Activated naive CD4-positive, alpha-beta T cell treated with anti-CD3 and anti-CD28 coated beads, Interleukin-2, amount 10 ng/mL, durations not matched to agents 7 days and 5 days (primary cell): ENCODE measurements at regions not wholly inside any gene's neighbourhood (a gene's known extent, or its start where the extent isn't known, plus 50 kb on each side); places are given as distances from the start of the nearest gene placed in this dataset.

Experiments
- CTCF ChIA-PET: fragments of 350-600 bp; sonication (Branson Sonifier 250); formaldehyde crosslinking; loops from one replicate; lab custom pipeline; 2021; ENCODE audit warnings: antibody characterized with exemption; lab: Charles Lee
- DNase-seq: peaks from one replicate; pipeline ENCODE4 v3.0.0-alpha.2; 2020
- H3K27ac Mint-ChIP-seq: one replicate; pipeline ENCODE4 v1.8.0; 2021; ENCODE audit warnings: mild to moderate bottlenecking, moderate library complexity, mixed read lengths
- H3K27me3 Mint-ChIP-seq: one replicate; pipeline ENCODE4 v1.8.0; 2021; ENCODE audit warnings: mild to moderate bottlenecking, mixed read lengths
- H3K36me3 Mint-ChIP-seq: one replicate; pipeline ENCODE4 v1.8.0; 2021; ENCODE audit warnings: mixed read lengths
- H3K4me1 Mint-ChIP-seq: one replicate; pipeline ENCODE4 v1.8.0; 2021; ENCODE audit warnings: mixed read lengths
- H3K4me3 Mint-ChIP-seq: one replicate; pipeline ENCODE4 v1.8.0; 2021; ENCODE audit warnings: mild to moderate bottlenecking, moderate library complexity, mixed read lengths
- H3K9me3 Mint-ChIP-seq: one replicate; pipeline ENCODE4 v1.8.0; 2021; ENCODE audit warnings: mixed read lengths

- H3K9me3 Mint-ChIP-seq: no peaks in the 10 kb centered on the region
- CTCF ChIA-PET: interaction anchor here (1.5 to 2.7 kb wide), 3 partner anchors 11 to 425 kb away, joined by 3 to 15 read pairs (median 6); no protein-coding TSS in a partner anchor
- no peak overlapping the region for H3K4me3 Mint-ChIP-seq
- H3K27me3 Mint-ChIP-seq: peaks cover 55% of the 10 kb centered on the region
- peak; percentile 59 for DNase-seq
- no peaks in the 10 kb centered on the region for H3K36me3 Mint-ChIP-seq
- no peaks in the 10 kb centered on the region for H3K4me1 Mint-ChIP-seq
- H3K27ac Mint-ChIP-seq: no peak overlapping the region
Measured at GRCh38 chr20:56974499-56975250, 291.8 kb downstream of the BMP7 start.

GRCh38 chr20:56975838-56976237 is 290.6 kb downstream of the BMP7 start:
- Mint-ChIP-seq H3K9me3 (no peaks in the 10 kb centered on the region), H3K4me1 (no peaks in the 10 kb centered on the region), H3K36me3 (no peaks in the 10 kb centered on the region), H3K4me3 (no peak overlapping the region), H3K27ac (no peak overlapping the region), H3K27me3 (peaks cover 55% of the 10 kb centered on the region)
- DNase-seq: no peak
- CTCF ChIA-PET: interaction anchor here (2.7 kb wide), 1 partner anchor 425 kb away, joined by 15 read pairs; no protein-coding TSS in a partner anchor

DNA sequence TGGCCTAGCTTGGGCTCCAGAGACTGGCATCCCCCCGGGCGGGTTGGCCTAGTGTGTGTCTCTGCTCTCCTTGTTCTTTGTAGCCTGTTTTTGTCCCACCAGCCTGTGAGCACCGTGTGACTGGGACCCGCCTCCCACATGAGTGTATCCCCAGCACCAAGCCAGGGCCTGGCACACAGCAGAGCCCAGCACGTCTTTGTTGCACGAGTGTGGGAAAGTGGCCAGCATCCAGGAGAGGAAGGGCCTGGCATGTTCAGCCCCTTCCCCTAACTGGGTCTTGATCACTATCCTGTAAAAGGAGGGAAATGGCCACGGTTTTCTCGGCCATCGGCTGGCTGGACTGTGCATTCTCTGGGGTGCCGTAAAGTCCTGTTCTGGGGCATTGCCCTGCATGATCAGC is 290.1 kb downstream of the BMP7 start:
- Mint-ChIP-seq H3K27ac (no peak overlapping the region), H3K4me1 (no peaks in the 10 kb centered on the region), H3K27me3 (peaks cover 55% of the 10 kb centered on the region), H3K4me3 (no peak overlapping the region), H3K36me3 (no peaks in the 10 kb centered on the region), H3K9me3 (no peaks in the 10 kb centered on the region)
- CTCF ChIA-PET: no interaction called here
- DNase-seq: no peak

DNA sequence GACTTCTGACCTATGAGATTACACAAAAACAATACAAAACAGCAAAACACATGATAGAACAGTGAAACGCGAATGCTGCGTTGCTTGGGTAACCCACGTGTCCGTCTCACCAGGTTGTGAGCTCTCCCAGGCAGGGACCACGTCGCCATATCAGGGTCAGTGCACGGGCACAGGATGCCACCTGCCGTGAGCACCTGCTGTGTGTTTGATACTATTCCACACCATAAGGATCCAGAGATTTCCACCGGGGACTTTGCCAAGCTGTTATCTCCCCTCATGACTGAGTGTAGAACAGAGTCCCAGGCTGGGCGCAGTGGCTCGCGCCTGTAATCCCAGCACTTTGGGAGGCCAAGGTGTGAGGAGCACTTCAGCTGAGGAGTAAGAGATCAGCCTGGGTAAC is 288.0 kb downstream of the BMP7 start:
- H3K4me1 Mint-ChIP-seq: no peaks in the 10 kb centered on the region
- peaks cover 38% of the 10 kb centered on the region for H3K27me3 Mint-ChIP-seq
- H3K27ac Mint-ChIP-seq: no peak overlapping the region
- no peaks in the 10 kb centered on the region for H3K36me3 Mint-ChIP-seq
- no peak for DNase-seq
- H3K4me3 Mint-ChIP-seq: no peak overlapping the region
- no peaks in the 10 kb centered on the region for H3K9me3 Mint-ChIP-seq
- CTCF ChIA-PET: no interaction called here

- H3K9me3 Mint-ChIP-seq: peaks cover under 1% of the 10 kb centered on the region
- CTCF ChIA-PET: no interaction called here
- H3K27me3 Mint-ChIP-seq: peaks cover 36% of the 10 kb centered on the region
- H3K4me3 Mint-ChIP-seq: no peak overlapping the region
- no peak for DNase-seq
- H3K36me3 Mint-ChIP-seq: no peaks in the 10 kb centered on the region
- H3K4me1 Mint-ChIP-seq: no peaks in the 10 kb centered on the region
- no peak overlapping the region for H3K27ac Mint-ChIP-seq
Measured at GRCh38 chr20:56979125-56979524, 287.3 kb downstream of the BMP7 start.

GRCh38 chr20:56981301-56981700 is 285.1 kb downstream of the BMP7 start:
- Mint-ChIP-seq H3K36me3 (no peaks in the 10 kb centered on the region), H3K4me3 (no peak overlapping the region), H3K27me3 (peaks cover 14% of the 10 kb centered on the region), H3K27ac (no peak overlapping the region), H3K9me3 (peaks cover 2% of the 10 kb centered on the region), H3K4me1 (no peaks in the 10 kb centered on the region)
- CTCF ChIA-PET: no interaction called here
- DNase-seq: no peak

GRCh38 chr20:56983813-56984212 is 282.6 kb downstream of the BMP7 start:
- H3K27ac Mint-ChIP-seq: no peak overlapping the region
- peaks cover 10% of the 10 kb centered on the region for H3K27me3 Mint-ChIP-seq
- CTCF ChIA-PET: no interaction called here
- H3K4me1 Mint-ChIP-seq: no peaks in the 10 kb centered on the region
- H3K9me3 Mint-ChIP-seq: peaks cover 2% of the 10 kb centered on the region
- no peaks in the 10 kb centered on the region for H3K36me3 Mint-ChIP-seq
- DNase-seq: no peak
- no peak overlapping the region for H3K4me3 Mint-ChIP-seq

DNA sequence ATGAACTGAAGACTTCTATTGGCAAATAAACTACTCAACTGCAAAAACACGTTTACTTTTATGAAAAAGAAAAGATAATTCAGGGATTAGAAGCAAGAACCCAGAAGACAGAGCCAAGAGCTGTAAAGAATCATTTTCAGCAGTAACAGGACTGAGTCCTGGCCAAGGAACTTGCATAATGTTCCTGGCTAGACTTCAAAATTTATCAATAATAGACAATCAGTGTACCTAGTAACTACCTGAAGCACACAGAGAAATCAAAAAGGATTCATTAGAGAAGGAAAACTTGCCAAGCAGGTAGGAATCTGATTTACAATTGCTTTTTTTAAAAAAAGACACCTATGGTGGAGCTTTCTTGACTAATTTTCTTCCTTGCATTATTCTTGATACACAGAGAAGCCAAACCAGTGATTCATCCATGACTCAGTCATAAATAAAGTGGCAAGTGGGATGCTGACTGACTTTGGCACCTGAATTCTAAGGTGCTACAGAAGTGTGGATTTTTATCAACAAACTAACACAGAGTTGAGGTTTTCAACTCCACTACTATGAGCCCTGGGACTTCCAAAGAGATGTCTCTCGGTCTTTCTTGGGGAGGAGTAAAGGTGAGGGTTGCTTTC is 281.3 kb downstream of the BMP7 start:
- H3K27ac Mint-ChIP-seq: no peak overlapping the region
- no peaks in the 10 kb centered on the region for H3K36me3 Mint-ChIP-seq
- CTCF ChIA-PET: interaction anchor here (1.5 kb wide), 1 partner anchor 11 kb away, joined by 6 read pairs; no protein-coding TSS in a partner anchor
- no peak for DNase-seq
- H3K9me3 Mint-ChIP-seq: peaks cover 2% of the 10 kb centered on the region
- no peak overlapping the region for H3K4me3 Mint-ChIP-seq
- peaks cover 10% of the 10 kb centered on the region for H3K27me3 Mint-ChIP-seq
- H3K4me1 Mint-ChIP-seq: no peaks in the 10 kb centered on the region

DNA sequence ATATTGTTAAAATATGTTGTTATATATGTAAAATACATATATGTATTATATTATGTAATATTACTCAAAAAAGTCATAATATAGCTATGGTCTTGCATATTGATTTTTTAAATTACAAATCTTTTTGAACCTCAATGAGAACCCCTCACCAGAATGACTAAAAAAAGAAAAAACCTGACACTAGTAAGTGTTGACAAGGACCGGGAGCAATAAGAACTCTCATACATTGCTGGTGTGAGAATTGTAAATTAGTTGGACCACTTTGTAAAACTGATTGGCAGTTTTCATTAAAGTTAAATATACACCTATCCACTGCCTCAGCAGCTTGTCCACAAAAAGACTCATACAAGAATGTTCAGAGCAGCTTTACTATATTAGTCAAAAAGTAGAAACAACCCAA is 280.0 kb downstream of the BMP7 start:
- H3K27ac Mint-ChIP-seq: no peak overlapping the region
- no peaks in the 10 kb centered on the region for H3K36me3 Mint-ChIP-seq
- DNase-seq: no peak
- no peaks in the 10 kb centered on the region for H3K4me1 Mint-ChIP-seq
- CTCF ChIA-PET: no interaction called here
- H3K9me3 Mint-ChIP-seq: peaks cover 2% of the 10 kb centered on the region
- H3K27me3 Mint-ChIP-seq: peaks cover 10% of the 10 kb centered on the region
- H3K4me3 Mint-ChIP-seq: no peak overlapping the region

DNA sequence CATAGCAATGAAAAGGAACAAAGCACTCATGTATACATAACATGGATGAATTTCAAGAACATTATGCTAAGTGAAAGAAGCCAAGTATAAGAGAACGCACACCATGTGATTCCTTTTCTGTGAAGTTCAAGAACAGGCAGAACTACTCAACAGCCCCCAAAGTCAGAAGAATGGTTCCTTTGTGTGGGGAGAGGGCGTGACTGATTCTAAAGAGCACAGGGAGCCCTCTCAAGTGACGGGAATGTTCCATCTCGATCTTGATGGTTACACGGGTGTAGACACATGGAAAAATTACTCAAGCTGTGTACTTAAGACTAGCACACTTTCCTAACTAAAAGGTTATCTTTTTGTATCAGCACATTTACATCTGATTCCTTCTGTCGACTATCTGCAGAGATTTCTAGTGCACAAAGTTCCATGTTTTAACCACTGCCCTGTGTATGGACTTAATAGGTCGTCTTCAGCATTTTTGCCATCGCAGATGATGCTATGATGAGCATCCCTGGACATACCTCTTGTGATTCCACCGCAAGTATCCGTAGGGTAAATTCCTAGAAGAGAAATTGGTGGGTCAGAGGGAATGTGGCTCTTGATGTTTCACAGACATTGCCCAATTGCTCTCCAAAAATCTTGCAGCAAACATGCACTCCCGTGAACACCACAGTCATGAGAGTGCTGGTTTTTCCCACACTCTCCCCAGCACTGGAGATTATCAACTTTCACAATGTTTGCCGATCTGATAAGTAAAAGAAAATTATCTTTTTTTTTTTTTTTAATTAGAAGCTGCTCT is 279.3 kb downstream of the BMP7 start:
- Mint-ChIP-seq H3K9me3 (peaks cover 2% of the 10 kb centered on the region), H3K27ac (no peak overlapping the region), H3K4me1 (no peaks in the 10 kb centered on the region), H3K27me3 (peaks cover 10% of the 10 kb centered on the region), H3K4me3 (no peak overlapping the region), H3K36me3 (no peaks in the 10 kb centered on the region)
- CTCF ChIA-PET: no interaction called here
- DNase-seq: no peak

DNA sequence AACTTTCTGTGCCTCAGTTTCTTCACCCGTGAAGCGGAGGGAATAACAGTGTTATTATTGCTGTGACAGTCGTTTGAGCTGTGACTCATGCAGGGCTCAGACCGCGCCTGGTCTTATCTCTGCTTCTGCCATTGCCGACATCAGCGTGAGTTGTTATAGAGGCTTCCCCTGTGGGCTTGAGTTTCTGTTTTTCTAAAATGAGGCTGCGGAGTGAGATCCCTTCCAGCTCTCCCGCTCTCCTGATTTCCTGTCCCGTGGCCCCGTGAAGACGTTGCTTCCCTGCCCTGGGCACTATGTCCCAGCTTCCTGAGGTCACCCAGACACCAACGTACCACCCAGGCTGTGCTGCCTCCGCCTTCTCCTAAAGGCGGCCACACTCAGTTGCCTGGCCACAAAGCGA is 278.5 kb downstream of the BMP7 start:
- CTCF ChIA-PET: no interaction called here
- Mint-ChIP-seq H3K4me1 (no peaks in the 10 kb centered on the region), H3K9me3 (peaks cover 2% of the 10 kb centered on the region), H3K4me3 (no peak overlapping the region), H3K36me3 (no peaks in the 10 kb centered on the region), H3K27me3 (peaks cover 10% of the 10 kb centered on the region), H3K27ac (no peak overlapping the region)
- DNase-seq: no peak

- Mint-ChIP-seq H3K9me3 (peaks cover 2% of the 10 kb centered on the region), H3K4me1 (no peaks in the 10 kb centered on the region), H3K27ac (no peak overlapping the region), H3K36me3 (no peaks in the 10 kb centered on the region), H3K4me3 (no peak overlapping the region), H3K27me3 (peaks cover 10% of the 10 kb centered on the region)
- DNase-seq: no peak
- CTCF ChIA-PET: no interaction called here
Measured at GRCh38 chr20:56988446-56988845, 278.0 kb downstream of the BMP7 start.

DNA sequence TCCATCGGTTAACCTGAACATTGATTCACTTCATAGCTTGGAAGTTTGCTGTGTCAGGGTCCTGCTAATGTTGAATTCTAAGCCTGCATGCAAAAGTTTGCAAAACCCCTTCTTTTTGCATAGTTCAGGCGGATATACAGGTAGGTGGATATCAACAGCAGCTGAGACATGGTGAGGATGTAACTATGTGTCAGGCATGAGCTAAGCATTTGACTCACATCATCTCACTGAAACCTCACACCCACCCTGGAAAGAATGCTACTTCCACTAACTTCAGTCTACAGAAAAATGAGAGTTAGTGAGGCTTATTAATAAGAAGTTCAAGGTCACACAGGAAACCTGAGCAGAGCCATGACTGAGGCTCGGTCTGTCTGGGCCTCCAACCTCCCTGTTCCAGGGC is 276.9 kb downstream of the BMP7 start:
- H3K4me1 Mint-ChIP-seq: no peaks in the 10 kb centered on the region
- no peak for DNase-seq
- no peaks in the 10 kb centered on the region for H3K9me3 Mint-ChIP-seq
- H3K27ac Mint-ChIP-seq: no peak overlapping the region
- no peak overlapping the region for H3K4me3 Mint-ChIP-seq
- no peaks in the 10 kb centered on the region for H3K36me3 Mint-ChIP-seq
- H3K27me3 Mint-ChIP-seq: peaks cover 6% of the 10 kb centered on the region
- CTCF ChIA-PET: no interaction called here

GRCh38 chr20:56993020-56993559 is 273.4 kb downstream of the BMP7 start:
- Mint-ChIP-seq H3K27ac (no peak overlapping the region), H3K4me1 (no peaks in the 10 kb centered on the region), H3K9me3 (no peaks in the 10 kb centered on the region), H3K27me3 (peaks cover 6% of the 10 kb centered on the region), H3K4me3 (no peak overlapping the region), H3K36me3 (no peaks in the 10 kb centered on the region)
- no peak for DNase-seq
- CTCF ChIA-PET: no interaction called here
